Hepatocyte (in vitro differentiated cells): ENCODE measurements at regions not wholly inside any gene's neighbourhood (a gene's known extent, or its start where the extent isn't known, plus 50 kb on each side); places are given as distances from the start of the nearest gene placed in this dataset.

ENCODE experiments used
- CTCF ChIP-seq: fragments of 200-600 bp; sonication (generic); IDR thresholded peaks from 2 replicates; pipeline ENCODE4 v1.5.1; 2016; ENCODE audit warnings: antibody characterized with exemption, mild to moderate bottlenecking; ENCODE audit not compliant: poor library complexity
- EZH2 ChIP-seq: fragments of 200-600 bp; sonication (generic); IDR thresholded peaks from 2 replicates; pipeline ENCODE4 v1.6.1; 2016; ENCODE audit warnings: antibody characterized with exemption, mild to moderate bottlenecking, borderline replicate concordance
- EZH2phosphoT487 ChIP-seq: fragments of 200-600 bp; sonication (generic); IDR thresholded peaks from one replicate; pipeline ENCODE4 v1.6.1; 2018; ENCODE audit warnings: antibody characterized with exemption, mild to moderate bottlenecking, low read depth, moderate library complexity; ENCODE audit not compliant: unreplicated experiment, severe bottlenecking

GRCh38 chr2:122328816-122329215 is 573.4 kb downstream of the TSN start:
- TF ChIP-seq CTCF (no peak), EZH2phosphoT487 (no peak), EZH2 (no peak)
